PFSK-1 (cell line): ENCODE measurements at regions not wholly inside any gene's neighbourhood (a gene's known extent, or its start where the extent isn't known, plus 50 kb on each side); places are given as distances from the start of the nearest gene placed in this dataset.

Source experiments
- POLR2AphosphoS5 ChIP-seq: IDR thresholded peaks from 2 replicates; pipeline ENCODE4 v1.6.1; 2012; ENCODE audit warnings: low read depth, mild to moderate bottlenecking, control low read depth, low read length, moderate library complexity
- SIN3A ChIP-seq: IDR thresholded peaks from 2 replicates; pipeline ENCODE4 v1.6.1; 2012; ENCODE audit warnings: mild to moderate bottlenecking, low read length, moderate library complexity, borderline replicate concordance; ENCODE audit not compliant: insufficient read depth
- TAF1 ChIP-seq: IDR thresholded peaks from 2 replicates; pipeline ENCODE4 v1.6.1; 2012; ENCODE audit warnings: low read length, control low read depth, borderline replicate concordance; ENCODE audit not compliant: insufficient read depth
- TF ChIP-seq, protein P1 (sequence below), 2 experiments: IDR thresholded peaks; 2 replicates each; pipeline versions ENCODE4 v1.6.1 to v1.8.0; 2011 to 2012; ENCODE audit warnings: low read depth in 2 of 2, low read length in 2 of 2, control low read depth in 1 of 2, inconsistent platforms in 1 of 2, mild to moderate bottlenecking in 1 of 2, moderate library complexity in 1 of 2; ENCODE audit not compliant: insufficient read depth in 1 of 2

DNA sequence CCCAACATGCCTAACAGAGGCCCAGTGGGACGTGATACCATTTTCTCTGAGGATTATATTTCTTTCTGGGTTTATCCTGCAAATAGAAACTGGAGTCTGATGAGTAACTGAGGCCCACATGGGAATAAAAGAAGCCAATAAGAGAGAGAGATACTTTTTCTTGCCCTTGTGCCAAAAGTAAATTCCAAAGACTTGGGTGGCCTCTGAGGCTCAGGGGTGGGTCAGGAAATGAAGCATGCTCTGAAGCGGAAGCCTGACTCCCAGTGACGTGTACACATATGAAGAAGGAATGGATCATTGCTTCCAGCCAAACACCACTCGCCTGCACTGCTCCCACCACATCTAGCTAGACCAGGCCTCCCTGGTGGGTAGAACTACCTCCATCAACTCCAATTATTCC, 273.6 kb upstream of the NCKAP5 start:
- TF ChIP-seq SIN3A (no peak), POLR2AphosphoS5 (no peak), TAF1 (no peak)
- TF ChIP-seq, protein P1, sequence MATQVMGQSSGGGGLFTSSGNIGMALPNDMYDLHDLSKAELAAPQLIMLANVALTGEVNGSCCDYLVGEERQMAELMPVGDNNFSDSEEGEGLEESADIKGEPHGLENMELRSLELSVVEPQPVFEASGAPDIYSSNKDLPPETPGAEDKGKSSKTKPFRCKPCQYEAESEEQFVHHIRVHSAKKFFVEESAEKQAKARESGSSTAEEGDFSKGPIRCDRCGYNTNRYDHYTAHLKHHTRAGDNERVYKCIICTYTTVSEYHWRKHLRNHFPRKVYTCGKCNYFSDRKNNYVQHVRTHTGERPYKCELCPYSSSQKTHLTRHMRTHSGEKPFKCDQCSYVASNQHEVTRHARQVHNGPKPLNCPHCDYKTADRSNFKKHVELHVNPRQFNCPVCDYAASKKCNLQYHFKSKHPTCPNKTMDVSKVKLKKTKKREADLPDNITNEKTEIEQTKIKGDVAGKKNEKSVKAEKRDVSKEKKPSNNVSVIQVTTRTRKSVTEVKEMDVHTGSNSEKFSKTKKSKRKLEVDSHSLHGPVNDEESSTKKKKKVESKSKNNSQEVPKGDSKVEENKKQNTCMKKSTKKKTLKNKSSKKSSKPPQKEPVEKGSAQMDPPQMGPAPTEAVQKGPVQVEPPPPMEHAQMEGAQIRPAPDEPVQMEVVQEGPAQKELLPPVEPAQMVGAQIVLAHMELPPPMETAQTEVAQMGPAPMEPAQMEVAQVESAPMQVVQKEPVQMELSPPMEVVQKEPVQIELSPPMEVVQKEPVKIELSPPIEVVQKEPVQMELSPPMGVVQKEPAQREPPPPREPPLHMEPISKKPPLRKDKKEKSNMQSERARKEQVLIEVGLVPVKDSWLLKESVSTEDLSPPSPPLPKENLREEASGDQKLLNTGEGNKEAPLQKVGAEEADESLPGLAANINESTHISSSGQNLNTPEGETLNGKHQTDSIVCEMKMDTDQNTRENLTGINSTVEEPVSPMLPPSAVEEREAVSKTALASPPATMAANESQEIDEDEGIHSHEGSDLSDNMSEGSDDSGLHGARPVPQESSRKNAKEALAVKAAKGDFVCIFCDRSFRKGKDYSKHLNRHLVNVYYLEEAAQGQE (IDR thresholded peaks at IDR 0.05; ENCODE audit: insufficient read depth in 1 of 2, low read depth in 2 of 2, low read length in 2 of 2), result no peak
